ENCODE measurements at regions not wholly inside any gene's neighbourhood (a gene's known extent, or its start where the extent isn't known, plus 50 kb on each side); places are given as distances from the start of the nearest gene placed in this dataset.

DNA sequence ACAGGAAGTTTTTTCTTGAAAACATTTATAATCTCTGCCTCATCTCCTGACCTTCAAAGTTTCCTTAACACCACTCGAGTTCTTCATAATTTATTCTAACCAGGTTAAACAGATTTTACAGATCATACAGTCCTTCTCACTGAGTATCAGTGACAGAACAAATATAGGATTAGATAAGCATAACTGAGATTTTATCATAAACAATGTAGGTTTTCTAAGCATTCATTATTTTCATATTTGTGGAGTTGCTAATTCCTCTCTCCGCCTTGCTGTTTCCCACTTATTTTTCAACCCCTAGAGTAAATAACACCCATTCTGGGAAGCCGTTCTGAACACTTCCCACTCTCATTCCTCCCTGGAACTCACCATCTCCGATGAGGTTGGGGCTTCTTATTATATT lies 229.9 kb downstream of the HACE1 start:
- TF ChIP-seq, protein P1, sequence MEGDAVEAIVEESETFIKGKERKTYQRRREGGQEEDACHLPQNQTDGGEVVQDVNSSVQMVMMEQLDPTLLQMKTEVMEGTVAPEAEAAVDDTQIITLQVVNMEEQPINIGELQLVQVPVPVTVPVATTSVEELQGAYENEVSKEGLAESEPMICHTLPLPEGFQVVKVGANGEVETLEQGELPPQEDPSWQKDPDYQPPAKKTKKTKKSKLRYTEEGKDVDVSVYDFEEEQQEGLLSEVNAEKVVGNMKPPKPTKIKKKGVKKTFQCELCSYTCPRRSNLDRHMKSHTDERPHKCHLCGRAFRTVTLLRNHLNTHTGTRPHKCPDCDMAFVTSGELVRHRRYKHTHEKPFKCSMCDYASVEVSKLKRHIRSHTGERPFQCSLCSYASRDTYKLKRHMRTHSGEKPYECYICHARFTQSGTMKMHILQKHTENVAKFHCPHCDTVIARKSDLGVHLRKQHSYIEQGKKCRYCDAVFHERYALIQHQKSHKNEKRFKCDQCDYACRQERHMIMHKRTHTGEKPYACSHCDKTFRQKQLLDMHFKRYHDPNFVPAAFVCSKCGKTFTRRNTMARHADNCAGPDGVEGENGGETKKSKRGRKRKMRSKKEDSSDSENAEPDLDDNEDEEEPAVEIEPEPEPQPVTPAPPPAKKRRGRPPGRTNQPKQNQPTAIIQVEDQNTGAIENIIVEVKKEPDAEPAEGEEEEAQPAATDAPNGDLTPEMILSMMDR (IDR thresholded peaks at IDR 0.05) = no peak
- TF ChIP-seq POLR2AphosphoS5 (IDR thresholded peaks at IDR 0.05) = no peak
